HG02610 (cell line): ENCODE measurements at regions not wholly inside any gene's neighbourhood (a gene's known extent, or its start where the extent isn't known, plus 50 kb on each side); places are given as distances from the start of the nearest gene placed in this dataset.
"Not testable (repeated sequence)": the region's sequence is repeated elsewhere in the genome, so short reads cannot be mapped to it uniquely, and the experiment has no call there.

Experiments
- ATAC-seq: cut with Tn5 transposase; IDR thresholded peaks from one replicate; pipeline ENCODE4 v1.9.1; 2021; ENCODE audit warnings: mild to moderate bottlenecking, moderate library complexity; ENCODE audit not compliant: unreplicated experiment

DNA sequence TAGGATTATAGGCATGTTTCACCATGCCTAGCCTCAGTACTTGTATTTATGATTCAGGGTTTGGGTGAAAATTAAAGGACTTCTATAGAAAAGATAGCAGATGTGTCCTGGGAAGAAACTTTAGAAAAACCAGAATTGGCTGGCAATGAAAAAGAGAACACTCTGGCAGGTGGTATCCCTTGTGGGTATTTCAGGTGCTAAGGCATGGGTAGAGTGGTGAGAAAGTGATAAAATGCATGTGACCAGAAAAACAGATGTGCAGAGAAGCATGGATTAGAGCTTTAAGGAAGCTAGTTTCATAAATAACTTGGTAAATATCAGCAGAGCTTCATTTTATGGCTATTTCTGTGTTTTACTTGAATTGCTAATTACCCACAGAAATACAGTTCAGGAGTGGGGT is 622.2 kb downstream of the DOK5 start:
- ATAC-seq: no peak

DNA sequence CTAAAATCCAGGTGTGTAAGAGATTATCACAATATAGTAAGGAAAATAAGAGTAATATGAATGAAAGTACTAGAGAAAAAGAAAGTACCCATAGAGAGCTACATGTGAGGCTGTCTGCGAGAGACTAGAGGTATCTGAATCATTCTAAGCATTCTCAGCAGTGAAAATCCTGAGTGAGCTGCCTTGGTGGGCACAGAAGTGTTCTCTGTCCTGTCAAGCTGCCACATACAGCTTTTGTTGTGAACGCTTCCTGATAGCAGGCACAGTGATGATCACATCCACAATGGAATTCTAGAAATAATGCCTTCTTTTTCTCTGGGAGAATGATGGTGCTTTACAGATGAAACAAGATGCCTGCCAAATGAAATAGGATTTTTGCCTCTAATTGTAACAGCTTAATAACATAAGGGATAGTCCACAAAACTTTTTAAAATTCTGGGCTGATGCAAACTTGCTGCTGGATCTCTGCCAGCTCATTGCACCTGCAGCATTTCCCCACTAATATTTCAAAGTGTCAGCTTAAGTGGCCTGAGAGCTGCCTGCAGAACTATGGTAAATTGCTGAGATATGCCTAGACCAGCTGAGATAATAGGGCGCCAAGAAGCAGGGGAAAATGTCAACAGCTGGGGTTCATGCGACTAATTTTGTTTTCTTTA is 620.5 kb downstream of the DOK5 start:
- ATAC-seq: no peak

DNA sequence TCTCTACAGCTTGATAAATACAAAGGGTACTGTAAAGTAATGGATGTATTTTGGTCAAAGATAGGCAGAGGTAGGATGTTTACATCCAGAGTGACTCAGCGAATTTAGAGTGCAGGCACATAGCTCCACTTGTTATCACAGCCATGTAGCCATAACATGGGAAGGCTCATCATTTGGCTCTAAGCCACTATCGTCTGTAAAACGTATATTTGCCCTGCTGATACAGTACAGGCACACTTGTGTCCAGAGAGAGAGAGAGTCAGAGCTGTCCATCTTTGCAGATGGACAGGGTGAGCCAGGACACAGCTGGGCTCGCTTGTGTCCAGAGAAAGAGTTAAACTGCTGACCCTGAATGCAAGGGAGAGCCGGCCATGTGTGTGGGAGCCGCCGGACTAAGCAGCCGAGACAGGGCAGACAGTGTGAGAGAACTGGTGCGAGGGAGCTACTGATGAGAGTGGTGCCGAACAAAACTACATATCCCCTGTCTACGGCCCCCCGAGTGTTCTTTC is 619.0 kb downstream of the DOK5 start:
- no peak for ATAC-seq

DNA sequence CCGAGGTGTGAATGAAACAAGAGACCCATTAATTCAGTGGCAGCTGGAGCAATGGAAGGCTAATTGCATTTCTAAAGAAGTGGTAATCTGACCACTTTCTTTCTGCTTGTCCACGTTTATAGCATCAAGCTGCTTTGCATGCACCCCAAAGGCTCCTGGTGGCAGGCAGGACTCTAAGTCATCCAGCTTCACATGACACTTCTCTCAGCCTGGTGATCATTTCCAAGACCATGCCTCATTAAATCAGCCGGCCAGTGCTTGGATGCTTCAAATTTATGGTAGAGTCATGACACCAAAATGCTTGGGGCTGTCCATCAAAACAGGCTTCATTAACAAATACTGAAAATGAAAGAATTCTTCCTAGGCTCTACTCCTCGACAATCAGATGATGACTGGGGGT is 614.9 kb downstream of the DOK5 start:
- no peak for ATAC-seq

DNA sequence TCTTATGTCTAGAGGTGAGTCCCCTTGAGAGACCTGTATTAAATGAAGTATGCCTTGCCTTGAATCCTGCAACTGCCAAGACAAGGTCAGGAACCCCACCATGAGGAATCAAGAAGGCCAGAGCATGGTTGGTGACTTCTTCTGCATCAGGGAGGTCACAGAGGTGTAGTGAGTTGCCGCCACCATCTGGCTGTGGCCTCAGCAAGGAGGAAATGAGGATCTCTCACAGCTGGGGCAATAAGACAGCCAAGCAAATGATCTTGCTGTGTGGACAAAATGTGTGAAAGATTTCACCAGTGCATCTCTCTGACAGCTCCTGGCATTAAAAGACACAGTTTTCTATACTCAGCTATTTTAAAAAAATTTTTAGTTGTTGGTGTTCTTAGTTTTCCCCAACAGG is 611.0 kb downstream of the DOK5 start:
- ATAC-seq: no peak

DNA sequence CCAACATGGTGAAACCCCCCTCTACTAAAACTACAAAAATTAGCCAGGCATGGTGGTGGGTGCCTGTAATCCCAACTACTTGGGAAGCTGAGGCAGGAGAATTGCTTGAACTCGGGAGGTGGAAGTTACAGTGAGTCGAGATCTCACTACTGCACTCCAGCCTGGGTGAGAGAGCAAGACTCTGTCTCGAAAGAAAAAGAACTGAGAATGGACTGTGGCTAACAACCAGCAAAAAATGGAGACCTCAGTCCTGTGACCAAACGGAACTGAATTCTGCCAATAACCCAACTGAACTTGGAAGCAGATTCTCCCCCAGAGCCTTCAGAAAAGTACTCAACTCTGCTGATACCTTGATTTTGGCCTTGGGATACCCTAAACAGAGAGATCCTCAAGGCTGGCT is 604.5 kb downstream of the DOK5 start:
- ATAC-seq: no peak

DNA sequence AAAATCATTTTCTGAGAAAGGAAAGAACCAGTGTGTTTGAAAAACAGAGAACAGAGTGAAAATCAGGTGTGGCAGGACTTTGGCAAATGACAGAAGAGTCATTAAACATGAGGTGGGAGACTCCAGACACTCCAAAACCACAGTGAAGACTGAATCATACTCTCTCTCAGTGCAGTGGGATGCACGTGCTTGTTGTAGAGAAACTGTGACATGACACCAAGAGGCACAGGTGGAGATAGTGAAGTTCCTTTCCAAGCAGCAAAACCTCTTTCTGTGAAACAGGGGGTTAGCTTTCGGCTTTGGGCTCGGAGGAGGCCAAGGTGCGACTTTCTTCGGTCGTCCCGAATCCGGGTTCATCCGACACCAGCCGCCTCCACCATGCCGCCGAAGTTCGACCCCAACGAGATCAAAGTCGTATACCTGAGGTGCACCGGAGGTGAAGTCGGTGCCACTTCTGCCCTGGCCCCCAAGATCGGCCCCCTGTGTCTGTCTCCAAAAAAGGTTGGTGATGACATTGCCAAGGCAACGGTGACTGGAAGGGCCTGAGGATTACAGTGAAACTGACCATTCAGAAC is 599.0 kb downstream of the DOK5 start:
- not testable (repeated sequence) for ATAC-seq

DNA sequence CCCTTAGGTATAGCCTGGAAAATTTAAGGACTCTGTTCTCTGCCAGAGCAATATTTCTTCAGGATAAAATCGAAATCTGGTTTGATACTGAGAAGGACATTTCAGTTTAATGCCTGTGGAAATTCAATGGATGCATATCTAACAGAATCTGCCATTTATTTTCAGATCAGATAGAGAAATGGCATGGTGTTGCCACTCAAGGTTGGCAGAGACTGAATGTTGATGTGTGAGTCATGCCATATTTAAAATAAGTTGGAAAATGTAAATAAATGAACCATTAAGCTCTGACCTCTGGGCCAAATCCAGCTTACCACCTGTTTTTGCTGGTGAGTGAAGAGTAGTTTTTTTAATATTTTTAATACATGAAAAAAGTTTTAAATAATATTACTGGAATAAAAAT is 594.6 kb downstream of the DOK5 start:
- no peak for ATAC-seq

DNA sequence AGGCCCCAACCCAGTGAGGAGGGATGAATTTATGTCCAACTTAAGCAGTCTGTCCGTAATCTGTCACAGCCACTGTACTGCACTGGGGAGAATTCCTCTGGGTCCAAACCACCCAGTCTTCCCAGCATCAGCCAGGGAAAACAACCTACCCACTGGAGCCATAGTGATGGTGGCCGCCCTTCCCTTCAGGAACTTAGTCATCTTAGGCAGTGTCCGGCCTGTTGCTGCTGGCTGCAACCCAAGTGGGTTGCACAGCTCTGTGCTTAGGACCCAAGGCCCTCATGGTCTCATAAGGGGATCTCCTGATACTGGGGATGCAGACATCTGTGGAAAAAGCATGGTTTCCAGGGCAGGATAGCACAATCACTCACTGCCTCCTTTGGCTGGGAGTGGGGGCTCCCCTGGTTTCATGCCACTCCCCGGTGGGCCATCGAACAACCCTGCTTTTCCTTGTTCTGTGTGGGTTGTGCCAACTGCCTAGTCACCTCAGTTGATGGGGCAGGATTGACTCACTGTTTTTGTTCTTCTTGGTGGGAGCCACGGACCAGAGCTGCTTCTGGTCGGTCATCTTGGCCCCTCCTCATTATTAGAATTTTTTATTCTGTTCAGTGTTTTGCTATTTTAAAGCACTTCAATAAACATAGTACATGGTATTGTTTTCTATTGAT is 591.9 kb downstream of the DOK5 start:
- no peak for ATAC-seq

DNA sequence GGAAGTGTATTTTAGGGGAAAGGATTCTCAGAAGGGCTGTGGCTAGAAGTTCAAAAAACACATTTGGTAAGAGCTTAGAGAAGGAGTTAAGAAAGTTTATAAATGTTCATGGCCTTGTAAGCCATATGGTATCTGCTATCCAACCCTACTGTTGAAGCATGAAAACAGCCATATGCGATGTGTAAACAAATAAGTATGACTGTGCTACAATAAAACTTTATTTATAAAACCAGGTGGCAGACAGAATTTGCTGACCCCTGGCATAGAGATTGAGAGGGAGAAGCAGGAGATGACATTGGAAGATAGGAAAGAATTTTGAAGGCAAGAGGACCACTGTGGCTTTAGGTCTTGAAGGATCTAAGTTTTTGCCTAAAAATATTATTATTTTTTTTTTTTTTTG is 583.5 kb downstream of the DOK5 start:
- no peak for ATAC-seq

DNA sequence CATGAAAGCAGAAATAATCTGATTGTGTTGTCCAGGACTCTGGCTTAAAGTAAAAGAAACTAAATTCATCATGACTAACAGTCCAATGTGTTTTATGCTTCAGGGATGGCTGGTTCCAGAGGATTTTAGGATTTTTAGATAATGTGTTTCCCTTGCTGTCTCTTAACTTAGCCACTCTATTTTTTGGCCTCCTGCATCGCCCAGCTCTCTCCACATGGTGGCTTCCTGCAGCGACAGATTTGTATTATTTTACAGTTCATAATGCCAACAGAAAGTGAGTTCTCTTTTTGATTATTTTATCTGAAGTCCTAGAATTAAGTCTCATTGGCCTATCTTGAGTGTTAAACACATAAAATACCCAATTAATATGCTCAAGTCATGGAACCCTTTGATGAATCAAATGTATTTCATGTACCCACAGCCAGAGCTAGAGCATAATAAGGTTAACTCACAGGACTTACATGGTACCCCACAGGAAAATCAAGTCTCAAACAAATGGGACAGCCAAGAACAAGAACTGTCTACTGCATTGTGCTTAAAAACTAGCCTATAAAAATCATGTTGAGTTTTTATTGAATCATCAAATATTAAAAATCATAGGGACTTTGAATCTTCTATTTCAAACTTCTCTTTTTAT is 582.5 kb downstream of the DOK5 start:
- no peak for ATAC-seq

DNA sequence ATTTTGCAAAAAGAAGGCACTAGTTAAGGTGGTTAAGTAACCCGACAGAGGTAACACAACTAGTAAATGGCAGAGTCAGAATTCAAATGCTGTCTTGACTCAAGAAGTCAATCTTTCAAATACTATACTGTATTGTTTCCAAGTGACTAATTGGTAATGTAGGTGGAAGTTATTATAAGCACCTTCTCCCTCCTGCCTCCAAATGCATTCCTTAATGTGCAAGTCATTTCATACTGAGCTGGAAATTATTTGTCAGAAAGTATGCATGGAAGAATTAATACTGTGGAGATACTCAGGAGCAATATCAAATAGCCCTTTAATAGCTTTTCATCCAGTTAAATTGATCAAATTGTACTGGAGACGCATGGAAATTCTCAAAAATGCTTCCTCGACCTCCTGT is 579.1 kb downstream of the DOK5 start:
- ATAC-seq: no peak

DNA sequence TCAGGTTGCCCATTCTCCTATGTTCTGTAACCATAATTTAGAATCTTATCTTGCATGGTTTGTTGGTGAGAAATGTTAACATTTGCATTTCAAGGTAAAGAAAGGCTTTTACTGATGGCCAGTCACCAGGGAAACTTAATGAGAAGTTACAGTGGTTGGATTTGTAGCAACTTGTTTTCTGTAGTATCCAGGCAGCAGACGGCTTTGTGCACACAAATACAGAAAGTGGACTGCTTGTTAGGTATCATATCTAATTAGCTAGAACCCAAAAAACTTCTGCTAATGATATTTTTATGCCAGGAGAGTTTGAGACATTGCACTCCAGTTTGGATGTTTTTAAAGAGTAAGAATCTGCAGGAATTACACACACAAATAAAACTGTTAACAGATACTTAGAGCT is 578.0 kb downstream of the DOK5 start:
- no peak for ATAC-seq

DNA sequence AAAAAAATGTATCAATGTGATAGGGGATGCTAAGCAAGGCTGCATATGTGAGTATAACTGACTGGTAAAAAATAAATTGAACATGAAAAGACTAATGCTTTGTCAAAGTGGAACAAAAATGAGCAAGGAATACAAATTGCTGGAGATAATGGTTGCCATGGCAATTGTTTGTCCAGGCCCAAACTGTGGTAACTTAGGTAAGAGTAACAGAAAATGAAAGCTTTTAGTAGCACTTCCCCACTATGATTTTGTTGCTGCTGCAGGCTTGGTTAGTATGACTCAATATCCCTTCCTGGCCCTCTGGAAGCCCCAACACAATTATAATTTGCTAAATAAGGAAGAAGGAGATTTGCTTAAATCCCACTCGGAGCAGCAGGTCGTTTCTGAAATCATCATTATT is 577.1 kb downstream of the DOK5 start:
- no peak for ATAC-seq

DNA sequence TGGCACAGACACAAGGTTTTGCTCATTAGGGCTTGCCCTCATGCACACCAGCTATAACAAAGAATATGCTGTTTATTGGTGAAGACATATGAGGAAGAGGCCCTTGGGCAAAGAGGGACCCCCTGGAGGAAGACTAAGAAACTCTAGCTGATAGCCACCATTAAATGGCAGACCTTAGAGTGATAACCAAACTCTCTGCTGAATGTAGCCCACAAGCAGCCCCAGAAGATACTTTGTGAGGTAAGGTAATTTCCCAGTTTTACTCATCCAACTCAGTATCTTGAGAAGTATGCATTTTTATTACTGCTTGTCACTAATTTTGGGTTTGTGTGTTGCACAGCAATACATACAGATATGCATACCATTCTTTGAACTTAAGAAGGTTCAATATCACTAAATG is 563.3 kb downstream of the DOK5 start:
- ATAC-seq: no peak

DNA sequence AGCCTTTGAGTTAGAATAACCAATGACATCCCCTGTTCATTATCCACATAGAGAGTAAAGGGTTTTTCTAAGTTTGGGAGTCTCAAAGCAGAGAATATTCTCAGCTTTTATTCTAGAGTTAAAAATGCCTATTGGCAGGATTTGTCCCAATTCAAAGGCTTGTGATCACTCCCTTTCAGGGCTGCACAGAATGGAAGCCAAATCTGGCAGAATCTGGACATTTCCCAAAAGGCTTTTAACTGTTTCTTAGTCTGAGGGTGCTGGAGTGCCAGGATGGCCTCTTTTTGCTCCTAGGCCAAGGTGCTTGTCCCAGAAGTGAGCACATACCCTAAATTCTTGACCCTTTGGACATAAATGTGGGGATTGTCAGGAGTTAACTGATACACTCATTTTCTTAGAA is 556.6 kb downstream of the DOK5 start:
- no peak for ATAC-seq

DNA sequence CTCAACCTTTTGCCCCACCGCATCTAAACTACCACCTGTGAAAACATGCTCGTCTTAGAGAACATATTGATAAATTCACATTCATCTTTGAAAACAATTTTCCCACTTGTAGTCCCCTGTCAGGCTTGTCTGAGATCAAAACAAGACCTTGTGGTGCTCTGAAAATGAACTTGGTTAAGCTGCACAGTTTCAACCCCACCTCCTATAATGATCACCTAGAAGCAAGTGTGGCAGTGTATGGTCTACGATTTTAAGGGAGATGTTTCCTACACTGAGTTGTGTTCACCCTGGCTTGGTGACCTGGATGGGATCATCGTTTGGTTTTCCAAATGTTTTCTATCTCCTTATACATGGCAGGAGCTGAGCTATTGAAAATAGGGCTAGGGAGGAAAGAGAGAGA is 539.4 kb downstream of the DOK5 start:
- no peak for ATAC-seq

DNA sequence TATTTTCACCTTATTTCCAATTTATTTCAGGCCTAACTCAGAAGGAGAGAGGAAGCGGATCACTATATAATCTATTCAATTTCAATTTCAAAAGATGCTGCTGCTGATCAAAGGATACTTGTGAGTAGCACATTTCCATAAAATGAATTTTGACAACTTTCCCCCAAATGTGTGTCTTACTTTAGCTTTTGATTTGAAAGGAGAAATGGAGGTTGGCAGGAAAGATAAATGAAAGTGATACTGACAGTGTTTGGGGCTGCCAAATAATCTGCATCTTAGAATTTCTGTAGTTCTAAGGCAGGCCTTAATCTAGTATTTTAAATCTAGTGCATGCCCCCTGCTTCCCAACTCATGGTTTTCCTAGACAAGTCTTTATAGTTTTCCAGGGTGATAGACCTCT is 535.4 kb downstream of the DOK5 start:
- ATAC-seq: no peak

DNA sequence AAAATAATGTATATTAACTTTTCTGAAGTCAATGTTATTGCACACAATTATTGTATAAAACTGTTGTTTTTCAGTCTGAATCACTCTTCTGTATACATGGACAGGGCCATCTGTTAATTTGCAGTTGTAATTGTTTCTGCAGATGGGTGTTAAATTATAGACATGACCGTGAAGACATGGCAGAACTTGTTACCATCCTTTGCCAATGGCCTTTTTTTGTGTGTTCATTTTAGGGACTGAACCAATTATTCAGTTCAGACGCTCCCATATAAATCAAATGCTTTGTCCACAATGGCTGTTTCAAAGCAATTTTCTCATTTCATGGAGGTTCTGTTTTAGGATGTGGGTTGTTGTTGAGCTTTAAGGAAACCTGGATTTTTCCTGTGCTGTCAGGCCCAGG is 533.7 kb downstream of the DOK5 start:
- no peak for ATAC-seq

DNA sequence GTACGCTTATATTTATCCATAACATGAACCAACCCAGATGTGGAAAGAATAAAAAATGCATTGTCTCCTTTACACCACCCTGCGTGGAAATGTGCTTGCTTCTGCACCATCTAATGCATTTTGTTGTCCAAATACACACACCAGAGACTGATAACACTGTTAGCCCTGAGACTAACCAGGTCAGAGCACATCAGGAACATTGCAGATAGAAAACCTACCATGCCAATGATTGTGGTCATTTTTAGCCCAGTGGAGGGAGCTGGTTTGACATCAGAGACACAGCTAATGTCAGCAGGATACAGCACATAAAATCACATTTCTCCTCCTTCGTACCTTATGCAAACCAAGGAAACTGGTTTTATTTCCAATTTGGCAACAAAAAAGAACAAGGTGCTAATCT is 528.7 kb downstream of the DOK5 start:
- no peak for ATAC-seq

DNA sequence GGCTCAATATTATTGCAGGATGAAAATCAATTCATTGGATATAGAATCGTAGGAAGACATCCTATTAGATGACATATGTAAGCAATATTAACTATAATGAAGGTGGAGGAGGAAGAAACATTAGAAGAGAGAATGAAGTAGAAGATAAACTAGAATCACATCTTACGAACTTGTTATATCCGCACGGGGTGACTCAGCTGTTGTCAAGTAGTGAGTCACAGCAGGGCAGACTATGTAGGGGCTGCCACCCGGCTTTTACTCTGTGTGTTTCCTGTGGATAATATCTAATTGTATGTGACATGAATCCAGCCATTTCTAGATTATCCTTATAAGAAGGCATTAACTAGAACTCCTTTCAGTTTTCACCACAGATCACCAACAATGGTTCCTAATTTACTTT is 520.2 kb downstream of the DOK5 start:
- ATAC-seq: no peak

DNA sequence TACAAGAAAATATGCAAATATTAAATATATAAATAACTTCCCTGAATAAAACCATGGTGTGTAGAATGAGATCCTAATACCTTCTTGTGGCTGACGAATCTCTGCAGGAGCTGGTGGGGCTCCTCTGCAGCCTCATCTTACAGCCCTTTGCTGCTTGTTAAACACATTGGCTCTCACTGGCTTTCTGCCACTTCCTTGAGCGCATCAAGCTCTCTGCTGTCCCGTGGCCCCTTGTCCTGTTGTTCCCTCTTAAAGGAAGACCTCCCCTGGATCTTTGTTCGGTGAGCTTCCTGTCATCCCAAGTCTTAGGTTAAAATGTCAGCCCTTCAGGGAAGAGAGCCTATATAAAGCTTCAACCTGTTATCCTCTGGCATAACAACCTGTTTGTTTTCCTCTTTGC is 519.6 kb downstream of the DOK5 start:
- no peak for ATAC-seq
